Suppressor macrophage treated with lipopolysaccharide for 1 hour (primary cell): ENCODE measurements at regions not wholly inside any gene's neighbourhood (a gene's known extent, or its start where the extent isn't known, plus 50 kb on each side); places are given as distances from the start of the nearest gene placed in this dataset.
"Not testable (repeated sequence)": the region's sequence is repeated elsewhere in the genome, so short reads cannot be mapped to it uniquely, and the experiment has no call there.

Experiments
- DNase-seq, 3 donors: peaks; one replicate each; pipeline ENCODE4 v3.0.0-alpha.2; 2020 to 2022

- not testable (repeated sequence) for DNase-seq
These were observed 81.6 kb upstream of the FCGR1A start for GRCh38 chr1:149700677-149701567.

GRCh38 chr1:149708192-149708853, 74.2 kb upstream of the FCGR1A start:
- DNase-seq = peak in 2 of 3 donors; percentile 77 to 83

- not testable (repeated sequence) for DNase-seq
These were observed 70.8 kb upstream of the FCGR1A start for GRCh38 chr1:149711651-149712050.

GRCh38 chr1:149712154-149712927, 70.2 kb upstream of the FCGR1A start:
- DNase-seq = peak; percentile 18 to 51 (median 39)

GRCh38 chr1:149713513-149713912, 69.0 kb upstream of the FCGR1A start:
- not testable (repeated sequence) for DNase-seq

GRCh38 chr1:149713952-149714351, 68.5 kb upstream of the FCGR1A start:
- not testable (repeated sequence) for DNase-seq

GRCh38 chr1:149724618-149725302, 57.7 kb upstream of the FCGR1A start:
- not testable (repeated sequence) for DNase-seq

GRCh38 chr1:149726688-149727087, 55.8 kb upstream of the FCGR1A start:
- not testable (repeated sequence) for DNase-seq

GRCh38 chr1:149728598-149728997, 53.9 kb upstream of the FCGR1A start:
- not testable (repeated sequence) for DNase-seq
